Hematopoietic multipotent progenitor cell treated with erythropoietin and hydrocortisone succinate and interleukin-3 and kit ligand, for 8 days (in vitro differentiated cells): ENCODE measurements at regions not wholly inside any gene's neighbourhood (a gene's known extent, or its start where the extent isn't known, plus 50 kb on each side); places are given as distances from the start of the nearest gene placed in this dataset.

Experiments used
- DNase-seq: peaks from one replicate; pipeline ENCODE4 v3.0.0-alpha.2; 2015

- DNase-seq = no peak
These were observed 51.5 kb upstream of the PIP4K2A start for GRCh38 chr10:22765660-22766547.

- no peak for DNase-seq
These were observed 50.3 kb upstream of the PIP4K2A start for GRCh38 chr10:22764639-22765038.
